ENCODE measurements at regions not wholly inside any gene's neighbourhood (a gene's known extent, or its start where the extent isn't known, plus 50 kb on each side); places are given as distances from the start of the nearest gene placed in this dataset.

DNA sequence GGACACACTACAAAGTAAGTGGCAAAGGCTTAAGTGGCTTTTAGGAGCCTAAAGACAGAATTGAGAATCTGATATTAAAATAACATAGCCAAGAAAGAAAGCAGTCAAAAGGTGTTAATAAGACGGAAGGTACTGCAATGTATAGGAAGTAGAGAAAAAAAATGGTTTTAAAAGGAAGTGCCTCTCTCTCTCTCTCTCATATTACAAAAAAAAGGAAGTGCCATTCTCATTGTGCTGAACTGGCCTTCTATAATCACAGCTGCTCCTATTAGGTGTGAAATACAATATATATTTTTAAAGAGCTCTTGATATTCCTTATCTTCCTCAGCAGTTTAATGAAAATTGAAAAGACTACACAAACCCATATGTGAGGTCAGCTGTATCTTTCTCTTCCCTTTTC is 199.4 kb upstream of the NPVF start:
- TF ChIP-seq, protein P1, sequence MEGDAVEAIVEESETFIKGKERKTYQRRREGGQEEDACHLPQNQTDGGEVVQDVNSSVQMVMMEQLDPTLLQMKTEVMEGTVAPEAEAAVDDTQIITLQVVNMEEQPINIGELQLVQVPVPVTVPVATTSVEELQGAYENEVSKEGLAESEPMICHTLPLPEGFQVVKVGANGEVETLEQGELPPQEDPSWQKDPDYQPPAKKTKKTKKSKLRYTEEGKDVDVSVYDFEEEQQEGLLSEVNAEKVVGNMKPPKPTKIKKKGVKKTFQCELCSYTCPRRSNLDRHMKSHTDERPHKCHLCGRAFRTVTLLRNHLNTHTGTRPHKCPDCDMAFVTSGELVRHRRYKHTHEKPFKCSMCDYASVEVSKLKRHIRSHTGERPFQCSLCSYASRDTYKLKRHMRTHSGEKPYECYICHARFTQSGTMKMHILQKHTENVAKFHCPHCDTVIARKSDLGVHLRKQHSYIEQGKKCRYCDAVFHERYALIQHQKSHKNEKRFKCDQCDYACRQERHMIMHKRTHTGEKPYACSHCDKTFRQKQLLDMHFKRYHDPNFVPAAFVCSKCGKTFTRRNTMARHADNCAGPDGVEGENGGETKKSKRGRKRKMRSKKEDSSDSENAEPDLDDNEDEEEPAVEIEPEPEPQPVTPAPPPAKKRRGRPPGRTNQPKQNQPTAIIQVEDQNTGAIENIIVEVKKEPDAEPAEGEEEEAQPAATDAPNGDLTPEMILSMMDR (IDR thresholded peaks at IDR 0.05; ENCODE audit: low read depth, low read length), result no peak
- TF ChIP-seq EZH2phosphoT487 (IDR thresholded peaks at IDR 0.05; ENCODE audit: low read depth), result no peak

All from OCI-LY3 (cell line).